ENCODE measurements at regions not wholly inside any gene's neighbourhood (a gene's known extent, or its start where the extent isn't known, plus 50 kb on each side); places are given as distances from the start of the nearest gene placed in this dataset.

GRCh38 chr11:115901069-115901468, 396.9 kb upstream of the CADM1 start:
- no peak for DNase-seq (ENCODE audit: low read depth in 2 of 2)

- no peak for DNase-seq (ENCODE audit: low read depth in 2 of 2)
Measured at GRCh38 chr11:115900111-115900510, 395.9 kb upstream of the CADM1 start.

GRCh38 chr11:115897707-115898106, 393.5 kb upstream of the CADM1 start:
- DNase-seq (ENCODE audit: low read depth in 2 of 2): no peak

- no peak for DNase-seq (ENCODE audit: low read depth in 2 of 2)
Measured at GRCh38 chr11:115896084-115896483, 391.9 kb upstream of the CADM1 start.

GRCh38 chr11:115895594-115895993, 391.4 kb upstream of the CADM1 start:
- no peak for DNase-seq (ENCODE audit: low read depth in 2 of 2)

- no peak for DNase-seq (ENCODE audit: low read depth in 2 of 2)
Measured at GRCh38 chr11:115894176-115894575, 390.0 kb upstream of the CADM1 start.

GRCh38 chr11:115893461-115894099, 389.4 kb upstream of the CADM1 start:
- DNase-seq (ENCODE audit: low read depth in 2 of 2): no peak

- no peak for DNase-seq (ENCODE audit: low read depth in 2 of 2)
Measured at GRCh38 chr11:115892016-115892415, 387.8 kb upstream of the CADM1 start.

- DNase-seq (ENCODE audit: low read depth in 2 of 2): no peak
Measured at GRCh38 chr11:115891581-115891980, 387.4 kb upstream of the CADM1 start.

- no peak for DNase-seq (ENCODE audit: low read depth in 2 of 2)
Measured at GRCh38 chr11:115890500-115890899, 386.3 kb upstream of the CADM1 start.

GRCh38 chr11:115889712-115890111, 385.5 kb upstream of the CADM1 start:
- no peak for DNase-seq (ENCODE audit: low read depth in 2 of 2)

- no peak for DNase-seq (ENCODE audit: low read depth in 2 of 2)
Measured at GRCh38 chr11:115887727-115888126, 383.5 kb upstream of the CADM1 start.

GRCh38 chr11:115887316-115887715, 383.1 kb upstream of the CADM1 start:
- DNase-seq (ENCODE audit: low read depth in 2 of 2): no peak

- DNase-seq (ENCODE audit: low read depth in 2 of 2): no peak
Measured at GRCh38 chr11:115886422-115886733, 382.2 kb upstream of the CADM1 start.

- no peak for DNase-seq (ENCODE audit: low read depth in 2 of 2)
Measured at GRCh38 chr11:115885535-115886421, 381.6 kb upstream of the CADM1 start.

GRCh38 chr11:115884800-115885534, 380.8 kb upstream of the CADM1 start:
- no peak for DNase-seq (ENCODE audit: low read depth in 2 of 2)

- DNase-seq (ENCODE audit: low read depth in 2 of 2): no peak
Measured at GRCh38 chr11:115874843-115875242, 370.6 kb upstream of the CADM1 start.

GRCh38 chr11:115873813-115874212, 369.6 kb upstream of the CADM1 start:
- no peak for DNase-seq (ENCODE audit: low read depth in 2 of 2)

GRCh38 chr11:115872416-115872815, 368.2 kb upstream of the CADM1 start:
- DNase-seq (ENCODE audit: low read depth in 2 of 2): no peak

GRCh38 chr11:115871161-115871760, 367.0 kb upstream of the CADM1 start:
- no peak for DNase-seq (ENCODE audit: low read depth in 2 of 2)

- DNase-seq (ENCODE audit: low read depth in 2 of 2): no peak
Measured at GRCh38 chr11:115869780-115870431, 365.7 kb upstream of the CADM1 start.

GRCh38 chr11:115869131-115869530, 364.9 kb upstream of the CADM1 start:
- DNase-seq (ENCODE audit: low read depth in 2 of 2): no peak

Measured in activated CD4-positive, alpha-beta T cell treated with anti-CD3 and anti-CD28 coated beads for 24 hours (primary cell).